Lower leg skin (tissue), 3 donors: ENCODE measurements at regions not wholly inside any gene's neighbourhood (a gene's known extent, or its start where the extent isn't known, plus 50 kb on each side); places are given as distances from the start of the nearest gene placed in this dataset.

Experiments used
- CTCF ChIP-seq, 3 donors: fragments of 450-650 bp; IDR thresholded peaks; one replicate each; pipeline ENCODE4 v1.5.1; 2016; ENCODE audit warnings: antibody characterized with exemption in 3 of 3, mild to moderate bottlenecking in 3 of 3, moderate library complexity in 2 of 3
- POLR2A ChIP-seq, 2 donors: fragments of 450-650 bp; IDR thresholded peaks; one replicate each; pipeline ENCODE4 v1.6.1; 2016 to 2017; ENCODE audit warnings: antibody characterized with exemption in 2 of 2, mild to moderate bottlenecking in 1 of 2, moderate library complexity in 1 of 2

GRCh38 chr21:20215959-20216358, 782.2 kb upstream of the NCAM2 start:
- TF ChIP-seq CTCF (IDR thresholded peaks at IDR 0.05) (no peak), POLR2A (IDR thresholded peaks at IDR 0.05) (no peak)
